Anterior cingulate cortex (tissue), 58 donors: ENCODE measurements at regions not wholly inside any gene's neighbourhood (a gene's known extent, or its start where the extent isn't known, plus 50 kb on each side); places are given as distances from the start of the nearest gene placed in this dataset.

ENCODE experiments used
- DNase-seq, 58 donors: peaks; one replicate each; lab custom pipeline; 2025; lab: John Stamatoyannopoulos, UW

DNA sequence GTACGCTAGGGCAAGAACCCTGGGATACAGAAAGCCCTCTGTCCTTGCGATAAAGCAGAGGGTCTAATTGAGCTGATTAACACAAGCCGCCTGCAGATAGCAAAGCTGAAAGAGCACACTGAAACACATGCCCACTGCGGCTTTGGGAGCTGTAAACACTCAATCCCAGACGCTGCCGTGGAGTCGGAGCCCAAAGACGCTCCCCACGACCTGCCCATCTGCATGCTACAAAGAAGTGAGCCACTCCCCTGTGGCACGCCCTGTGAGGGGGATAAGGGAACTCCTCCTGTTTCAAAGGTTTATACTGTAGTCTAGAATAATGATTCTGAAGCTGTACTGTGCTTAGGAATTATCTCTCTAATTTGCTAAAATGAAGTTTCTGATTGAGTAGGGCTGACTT is 985.6 kb upstream of the GHITM start:
- no peak for DNase-seq

DNA sequence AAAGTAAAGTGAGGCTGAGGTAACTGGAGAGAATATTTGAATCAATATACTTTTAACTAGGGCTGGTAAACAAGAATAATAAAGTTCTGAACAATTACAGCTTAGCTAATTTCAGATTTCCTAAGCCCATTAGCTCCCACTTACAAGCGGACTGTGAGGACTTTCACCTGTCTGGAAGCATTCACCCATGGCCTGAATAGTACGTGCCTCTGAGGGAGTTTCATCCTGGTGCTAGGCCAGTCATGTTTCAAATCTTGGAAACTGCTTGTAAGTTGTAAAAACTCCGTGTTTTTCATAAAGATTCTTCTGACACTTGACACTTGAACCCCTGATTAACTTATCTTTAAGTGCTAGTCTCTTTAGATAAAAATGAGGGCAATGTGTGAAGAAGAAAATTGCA is 975.2 kb upstream of the GHITM start:
- DNase-seq, result no peak

DNA sequence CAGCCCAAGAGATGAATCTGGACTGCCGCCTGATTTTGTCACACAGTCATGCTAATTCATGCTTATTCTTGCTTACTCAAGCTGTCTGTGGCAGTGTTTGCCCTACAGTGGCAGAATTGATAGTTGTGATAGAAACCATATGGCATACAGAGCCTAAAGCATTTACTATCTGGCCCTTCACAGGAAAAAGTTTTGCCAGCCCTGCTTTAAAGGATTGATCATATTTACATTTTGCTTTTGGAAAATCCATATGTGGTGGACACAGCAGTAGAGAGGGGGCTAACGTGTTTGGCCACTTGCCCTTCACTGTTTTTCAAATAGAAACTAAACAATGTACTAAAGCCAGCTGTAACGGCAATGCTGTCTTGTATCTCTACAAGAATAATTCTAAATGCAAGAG is 974.0 kb upstream of the GHITM start:
- DNase-seq, result peak in 1 of 58 donors; percentile 13

DNA sequence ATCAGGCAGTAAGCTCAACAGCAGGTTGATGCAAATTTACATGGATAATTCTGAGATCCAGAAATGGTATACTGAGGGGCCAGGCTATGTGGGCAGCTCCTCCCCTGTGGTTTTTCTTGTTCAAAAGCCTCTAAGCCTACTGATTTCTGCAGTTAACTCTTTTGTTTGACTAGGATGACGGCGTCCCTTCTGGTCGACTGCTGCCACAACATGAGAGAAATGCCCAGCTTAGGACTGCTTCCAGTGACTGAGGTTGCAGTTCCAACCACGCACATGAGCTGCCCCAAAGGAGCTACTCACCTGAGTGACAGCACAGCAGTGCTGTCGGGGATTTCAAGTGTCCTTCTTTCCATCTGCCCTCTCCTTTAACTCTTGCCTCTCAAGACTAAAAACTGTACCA is 973.0 kb upstream of the GHITM start:
- peak in 2 of 58 donors; percentile 9 to 10 for DNase-seq

DNA sequence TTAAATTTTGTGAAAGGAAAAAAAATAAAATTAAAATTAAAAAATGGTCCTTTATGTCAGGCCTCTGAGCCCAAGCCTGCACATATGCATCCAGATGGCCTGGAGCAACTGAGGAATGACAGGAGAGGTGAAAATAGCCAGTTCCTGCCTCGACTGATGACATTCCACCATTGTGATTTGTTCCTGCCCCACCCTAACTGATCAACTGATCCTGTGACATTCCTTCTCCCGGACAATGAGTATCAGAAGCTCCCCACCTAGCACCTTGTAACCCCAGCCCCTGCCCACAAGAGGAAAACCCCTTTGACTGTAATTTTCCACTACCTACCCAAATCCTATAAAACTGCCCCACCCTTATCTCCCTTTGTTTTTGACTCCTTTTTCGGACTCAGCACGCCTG is 972.2 kb upstream of the GHITM start:
- no peak for DNase-seq

DNA sequence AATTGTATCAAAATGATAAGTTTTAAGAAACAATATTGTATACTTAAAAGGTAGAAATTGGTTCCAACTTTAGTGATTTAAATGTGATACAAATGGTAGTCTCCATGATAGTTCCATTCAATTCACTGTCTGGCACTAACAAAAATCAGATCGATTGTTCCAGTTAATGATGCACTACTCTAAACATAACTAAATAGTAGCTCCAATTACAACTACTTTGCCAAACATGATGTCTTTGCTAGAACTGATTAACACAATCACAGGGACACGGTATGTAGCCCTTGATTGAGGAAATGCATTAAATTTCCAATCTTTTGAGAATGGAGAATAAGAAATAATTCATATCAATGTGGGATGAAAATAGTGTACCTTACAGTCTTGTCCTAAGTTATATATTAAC is 962.4 kb upstream of the GHITM start:
- DNase-seq, result no peak

DNA sequence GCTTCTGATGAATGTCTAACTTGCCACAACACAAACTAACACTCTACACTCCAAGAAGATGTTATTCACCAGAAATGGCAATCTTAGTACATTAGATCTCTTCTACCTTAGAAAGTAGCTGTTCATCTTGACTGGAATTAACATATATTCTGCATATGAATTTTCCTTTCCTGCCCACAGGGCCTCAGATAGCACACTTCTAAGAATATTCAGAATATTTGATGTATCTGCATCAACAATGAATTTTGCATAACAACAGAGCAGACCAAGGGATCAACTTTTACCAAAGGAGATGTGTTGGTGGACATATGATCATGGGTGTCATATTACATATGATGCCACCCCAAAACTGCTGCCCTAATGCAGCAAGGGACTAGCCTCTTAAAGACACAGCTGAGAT is 960.8 kb upstream of the GHITM start:
- no peak for DNase-seq

DNA sequence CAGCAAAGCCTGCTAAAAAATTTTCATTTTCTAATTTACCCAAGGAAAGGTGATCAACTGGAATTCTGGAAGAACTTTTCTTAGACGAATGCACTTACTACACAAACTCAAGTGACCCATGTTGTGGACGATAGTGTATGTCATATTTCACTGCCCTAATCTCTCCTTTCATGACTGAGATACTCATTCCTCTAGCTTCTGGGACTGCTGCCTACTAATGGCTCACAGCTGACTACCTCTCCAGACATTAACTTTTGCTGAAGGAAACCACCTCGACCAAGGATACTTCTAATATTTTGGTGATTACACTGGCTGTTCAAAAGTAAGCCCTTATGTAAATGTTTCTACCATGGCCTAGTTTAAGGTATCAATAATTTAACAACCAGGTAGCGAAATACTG is 959.9 kb upstream of the GHITM start:
- DNase-seq, result no peak

DNA sequence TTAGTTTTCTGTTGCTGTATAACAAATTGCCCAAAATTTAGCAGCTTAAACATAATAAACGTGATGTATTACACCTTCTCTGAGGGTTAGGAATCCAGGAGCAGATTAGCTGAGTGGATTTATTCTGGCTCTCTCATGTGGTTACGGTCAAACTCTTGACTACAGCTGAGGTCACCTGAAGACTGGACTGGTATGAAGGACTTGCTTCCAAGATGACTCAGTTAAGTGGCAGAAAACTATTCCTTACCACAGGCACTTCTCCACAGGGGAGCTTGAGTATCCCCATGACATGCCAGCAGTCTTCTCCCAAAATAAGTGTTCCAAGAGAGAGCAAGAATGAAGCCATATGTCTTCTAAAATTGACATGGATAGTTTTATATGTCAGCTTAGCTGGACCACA is 957.2 kb upstream of the GHITM start:
- DNase-seq, result no peak

DNA sequence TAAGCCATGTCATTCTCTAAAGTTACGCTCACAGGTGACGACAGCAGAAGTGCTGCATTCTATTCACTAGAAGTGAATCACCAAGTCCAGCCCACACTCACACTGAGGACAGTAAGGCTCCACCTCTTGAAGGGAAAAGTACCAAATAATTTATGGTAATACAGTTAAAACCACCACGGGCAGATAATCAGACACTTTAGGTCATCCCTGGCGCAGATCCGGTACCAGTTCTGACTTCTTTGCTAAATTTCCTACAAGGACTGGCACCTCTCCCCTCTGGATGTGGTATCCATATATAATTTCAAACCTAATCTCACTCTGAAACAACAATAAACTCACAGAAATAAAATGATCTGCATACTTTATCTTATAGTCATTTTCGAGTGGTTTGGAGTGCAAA is 954.7 kb upstream of the GHITM start:
- no peak for DNase-seq

DNA sequence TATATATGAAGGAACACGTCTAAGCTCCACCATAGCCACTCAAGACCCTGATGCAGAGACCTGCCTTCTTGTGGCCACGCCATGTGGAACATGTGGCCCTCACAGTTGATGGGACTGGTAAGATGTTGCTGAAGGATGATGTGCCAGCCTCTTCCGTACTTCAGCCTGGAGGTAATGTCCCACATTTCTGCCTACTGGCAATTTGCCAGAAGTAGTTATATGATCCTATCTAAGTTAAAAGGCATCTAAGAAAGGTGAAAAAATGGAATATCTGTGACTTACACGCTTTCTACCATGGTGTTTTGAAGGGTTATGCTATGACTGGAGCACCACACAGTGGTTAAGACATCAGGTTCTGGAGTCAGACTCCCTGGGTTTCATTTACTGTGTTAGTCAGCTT is 948.7 kb upstream of the GHITM start:
- DNase-seq, result no peak

DNA sequence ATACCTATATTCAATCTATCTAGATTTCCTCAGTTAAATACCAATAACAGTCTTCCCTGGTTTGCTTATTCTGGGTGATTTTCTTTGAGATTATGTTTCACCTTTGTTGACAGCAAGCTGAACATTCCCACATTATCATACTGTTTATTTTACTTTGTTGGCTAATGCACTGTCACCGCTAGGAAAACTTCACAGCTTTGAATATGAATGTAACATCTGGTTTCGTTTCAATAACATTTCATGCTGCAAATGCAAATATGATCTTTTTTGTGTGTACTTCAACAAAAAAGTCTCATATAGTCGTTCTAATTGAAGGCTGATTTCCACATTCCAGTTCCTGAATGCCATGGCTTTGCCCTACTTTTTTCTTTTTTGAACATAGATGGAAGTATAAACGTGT is 946.3 kb upstream of the GHITM start:
- no peak for DNase-seq

DNA sequence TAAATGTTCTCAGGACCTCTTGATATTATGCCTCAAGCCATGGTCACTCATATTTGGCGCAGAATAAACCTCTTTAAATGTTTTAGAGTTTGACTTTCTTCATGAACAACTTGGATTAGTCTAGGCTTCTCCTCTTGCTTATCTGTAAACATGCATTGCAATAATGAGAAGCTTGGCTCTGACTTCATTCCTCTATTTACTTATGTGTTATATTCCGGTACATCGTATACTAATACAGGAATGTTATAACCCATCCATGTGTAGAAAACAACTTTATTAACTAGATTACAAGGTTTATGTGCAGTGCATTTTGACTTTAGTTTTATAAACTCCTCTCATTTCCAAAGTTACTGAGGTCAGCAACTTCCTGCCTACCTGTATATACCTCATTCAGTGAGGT is 944.3 kb upstream of the GHITM start:
- no peak for DNase-seq

DNA sequence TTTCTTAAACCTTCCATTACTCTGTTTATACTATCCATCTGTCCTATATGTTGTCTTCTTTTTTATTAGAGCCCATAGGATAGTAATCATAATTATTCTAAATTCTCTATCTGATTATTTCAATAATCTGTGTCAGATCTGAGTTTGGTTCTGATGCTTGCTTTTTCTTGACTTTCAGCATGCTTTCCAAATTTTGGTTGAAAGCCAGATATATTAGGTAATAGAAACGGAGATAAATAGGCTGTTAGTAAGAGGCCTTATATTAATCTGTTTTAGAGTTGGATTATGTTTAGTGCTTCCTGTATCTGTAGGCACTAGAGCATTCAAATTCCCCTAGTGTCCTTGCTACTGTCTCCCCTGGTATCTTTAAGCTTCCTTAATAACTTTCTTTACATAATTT is 939.9 kb upstream of the GHITM start:
- DNase-seq, result no peak

DNA sequence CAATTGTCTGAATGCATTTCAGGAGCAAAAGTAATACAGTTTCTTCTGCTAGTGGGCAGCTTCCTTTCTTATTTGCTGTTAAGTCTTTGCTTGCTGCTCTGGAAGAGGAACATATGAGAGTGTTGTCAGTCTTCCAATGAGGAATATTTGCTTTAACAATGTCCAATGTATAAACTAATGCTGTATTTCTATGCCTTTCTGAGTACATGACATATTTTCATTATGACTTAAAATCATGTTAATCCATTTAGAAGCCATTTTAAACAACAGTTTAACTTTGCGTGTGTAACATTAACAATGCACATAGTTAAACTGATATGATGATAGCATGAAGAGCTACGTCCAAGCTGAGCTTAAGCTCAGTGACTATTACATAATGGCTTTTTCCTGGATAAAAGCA is 933.4 kb upstream of the GHITM start:
- DNase-seq, result no peak

DNA sequence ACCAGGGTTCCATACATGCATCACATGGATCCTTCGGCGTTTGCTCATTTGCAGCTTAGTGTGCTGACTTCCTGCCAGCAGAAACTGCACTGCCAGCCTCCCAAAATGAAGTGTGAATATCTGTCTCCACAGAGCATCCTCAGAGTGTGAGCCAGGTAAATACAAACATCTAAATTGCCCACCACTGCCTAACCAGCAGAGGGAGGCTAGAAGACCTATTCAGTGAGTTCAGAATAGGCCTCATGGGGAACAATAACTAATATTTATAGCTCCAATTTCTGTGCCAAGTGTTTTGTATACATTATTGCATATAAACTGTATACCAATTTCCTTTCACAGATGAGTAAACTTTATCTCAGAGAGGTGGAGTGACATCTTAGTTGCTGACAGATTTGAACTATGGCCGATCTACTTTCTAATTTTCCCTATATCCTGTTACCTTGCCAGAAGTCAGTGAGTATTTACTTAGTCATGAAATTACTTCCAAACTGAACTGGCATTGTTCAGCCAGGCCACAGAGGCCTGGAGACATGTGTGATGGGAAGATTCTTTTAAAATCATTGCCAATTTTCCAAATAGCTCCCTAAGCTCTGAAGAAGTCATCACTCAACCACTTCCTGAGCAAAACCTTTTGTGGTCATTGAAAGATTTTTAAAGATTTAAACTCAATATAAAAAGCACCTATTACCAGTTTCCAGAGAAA is 926.5 kb upstream of the GHITM start:
- DNase-seq, result no peak

DNA sequence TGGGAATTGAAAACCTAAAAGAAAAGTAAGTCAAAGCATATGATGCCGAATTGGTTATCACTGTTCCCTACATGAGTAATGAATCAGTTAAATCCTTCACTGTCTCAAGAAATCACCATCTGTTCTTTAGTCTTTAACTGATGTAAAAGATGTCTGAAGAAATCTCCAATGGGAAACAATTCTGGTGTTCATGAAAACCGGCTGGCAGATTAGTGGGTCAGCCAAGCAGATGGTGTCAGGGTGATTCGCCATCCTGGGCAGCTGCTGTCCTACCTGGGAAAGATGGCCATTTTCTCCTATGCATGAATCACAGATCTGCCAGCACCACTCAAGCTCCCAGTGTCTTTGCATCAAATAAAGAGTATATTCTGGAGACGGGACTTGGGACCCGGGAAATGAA is 925.2 kb upstream of the GHITM start:
- DNase-seq, result peak in 4 of 58 donors; percentile 9 to 24 (median 20)

DNA sequence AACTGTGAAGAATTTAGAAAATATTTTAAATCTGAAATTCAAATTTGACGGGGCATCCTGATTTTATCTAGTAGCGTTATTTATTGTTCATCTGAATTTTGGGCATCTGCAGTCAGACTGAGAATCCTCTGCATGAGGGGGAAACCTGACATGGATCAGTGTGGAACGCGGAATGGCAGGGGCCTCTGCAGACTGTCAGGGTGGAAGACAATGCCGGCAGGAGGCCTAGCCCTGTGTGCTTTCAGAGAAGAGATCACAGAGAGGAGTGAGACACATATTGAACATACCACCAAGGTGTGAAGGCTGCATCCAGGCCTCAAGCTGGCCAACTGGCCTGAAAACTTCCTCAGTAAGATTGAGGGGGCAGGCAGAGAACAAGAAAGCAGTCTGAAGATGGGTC is 921.1 kb upstream of the GHITM start:
- DNase-seq, result no peak

DNA sequence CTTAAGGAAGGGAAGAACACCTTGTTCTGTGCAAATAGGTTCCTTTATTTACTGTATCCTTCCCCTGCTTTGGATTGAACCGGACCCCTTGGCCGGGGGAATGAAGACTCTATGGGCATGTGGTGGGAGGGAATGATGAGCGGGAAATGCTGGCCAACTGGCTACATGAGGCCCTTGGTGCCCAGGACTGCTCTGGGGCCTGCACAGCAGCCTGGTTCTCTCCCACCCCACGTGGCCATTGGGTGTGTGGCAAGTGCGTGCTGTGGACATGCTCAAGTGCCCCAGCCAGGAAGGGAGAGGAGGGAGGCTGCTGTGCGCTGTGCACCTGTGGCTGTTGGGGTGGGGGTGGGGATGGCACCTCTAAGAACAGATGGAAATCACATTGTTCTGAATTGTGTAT is 917.0 kb upstream of the GHITM start:
- DNase-seq, result no peak

DNA sequence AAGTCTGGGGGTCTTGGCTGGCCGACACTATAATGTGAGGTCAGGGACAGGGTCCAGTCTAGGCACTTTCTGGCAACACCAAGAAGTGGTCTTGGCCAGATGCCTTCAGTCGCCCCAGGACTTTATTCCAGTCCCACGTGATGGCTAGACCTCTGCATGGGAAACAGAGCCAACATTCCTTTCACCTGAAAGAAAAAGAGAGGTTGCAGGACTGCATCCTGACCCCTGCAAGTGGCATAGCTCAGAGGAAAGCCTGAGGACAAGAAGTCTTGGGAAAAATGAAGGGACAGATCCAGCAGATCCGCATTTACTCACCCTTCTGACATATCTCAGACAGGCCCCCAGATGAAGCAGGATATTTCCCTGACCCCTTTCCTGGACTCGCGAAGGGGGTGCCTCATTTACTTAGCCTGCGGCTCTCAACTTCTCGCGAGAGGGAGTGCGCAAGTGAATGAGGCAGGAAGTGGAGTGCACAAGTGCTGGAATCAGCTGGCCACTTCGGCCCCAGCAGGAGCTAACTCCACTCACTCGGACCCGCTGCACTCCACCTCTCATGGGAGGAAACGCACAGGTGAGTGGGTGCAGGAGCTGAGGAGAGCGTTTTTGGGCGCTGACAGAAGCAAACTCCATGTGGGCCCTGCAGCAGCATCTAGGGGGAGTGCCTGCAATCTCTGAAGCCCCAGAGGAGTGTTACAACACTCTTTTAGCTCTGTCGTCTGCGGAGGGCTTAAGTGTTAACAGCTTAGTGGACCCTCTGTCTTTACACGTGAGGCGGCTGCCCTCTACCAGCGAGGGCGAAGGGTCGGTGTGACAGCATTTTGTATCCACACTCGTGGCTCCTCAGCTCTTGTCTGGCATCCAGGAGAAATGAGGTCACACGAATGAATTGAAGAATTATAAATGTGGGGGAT is 916.2 kb upstream of the GHITM start:
- DNase-seq, result no peak

DNA sequence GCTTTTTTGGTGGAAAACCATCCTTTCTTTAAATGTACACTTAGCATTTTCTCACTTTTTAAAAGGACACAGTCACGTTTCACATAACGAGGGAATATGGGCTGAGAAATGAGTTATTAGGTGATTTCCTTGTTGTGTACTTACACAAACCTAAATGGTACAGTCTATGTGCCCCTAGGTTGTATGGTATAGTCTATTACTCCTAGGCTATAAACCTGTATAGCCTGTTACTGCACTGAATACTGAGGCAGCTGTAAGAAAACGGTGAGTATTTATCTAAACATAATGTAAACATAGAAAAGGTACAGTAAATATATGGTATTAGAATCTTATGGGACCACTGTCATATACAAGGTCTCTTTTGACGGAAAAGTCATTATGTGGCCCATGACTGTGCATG is 913.5 kb upstream of the GHITM start:
- DNase-seq, result no peak

DNA sequence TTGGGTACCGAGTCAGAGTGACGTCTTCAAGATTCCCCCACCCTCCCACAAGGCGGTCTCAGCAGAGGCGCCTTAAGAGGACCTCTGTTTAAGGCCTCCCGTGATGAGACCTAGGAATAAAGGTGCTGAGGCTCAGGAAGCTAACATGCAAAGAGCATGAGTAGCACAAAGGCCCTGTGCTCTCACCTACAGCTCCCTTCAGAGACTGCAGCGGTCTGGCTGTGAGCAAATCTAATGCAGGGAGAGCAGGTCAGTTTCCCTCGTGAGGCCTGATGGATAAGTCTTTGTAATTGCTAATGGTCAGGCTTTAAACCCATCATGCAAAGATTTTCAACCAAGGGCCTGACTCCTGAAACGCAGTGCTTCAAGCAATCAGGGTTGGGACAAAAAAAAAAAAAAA is 909.3 kb upstream of the GHITM start:
- no peak for DNase-seq
